H1 (cell line): ENCODE measurements at regions not wholly inside any gene's neighbourhood (a gene's known extent, or its start where the extent isn't known, plus 50 kb on each side); places are given as distances from the start of the nearest gene placed in this dataset.

Experiments used
- BRCA1 ChIP-seq: IDR thresholded peaks from 2 replicates; pipeline ENCODE4 v1.6.1; 2012; ENCODE audit warnings: low read depth, low read length, improper control_type of control experiment
- EZH2 ChIP-seq: fragments of 200-600 bp; sonication (generic); IDR thresholded peaks from 2 replicates; pipeline ENCODE4 v1.7.1; 2012; ENCODE audit warnings: low read depth, mild to moderate bottlenecking, moderate library complexity, low read length, inconsistent platforms; ENCODE audit not compliant: severe bottlenecking
- JUN ChIP-seq: IDR thresholded peaks from 2 replicates; pipeline ENCODE4 v1.6.1; 2011; ENCODE audit warnings: low read depth, mild to moderate bottlenecking, improper control_type of control experiment, low read length
- RAD21 ChIP-seq, 2 experiments: IDR thresholded peaks in 1 of 2; conservative IDR thresholded peaks in 1 of 2; 2 replicates each; pipeline ENCODE4 v1.6.1; 2011; ENCODE audit warnings: low read depth in 2 of 2, low read length in 2 of 2, improper control_type of control experiment in 1 of 2, inconsistent platforms in 1 of 2, mild to moderate bottlenecking in 1 of 2, moderate library complexity in 1 of 2
- TCF12 ChIP-seq: IDR thresholded peaks from 2 replicates; pipeline ENCODE4 v1.6.1; 2011; ENCODE audit warnings: low read depth, mild to moderate bottlenecking, low read length
- YY1 ChIP-seq: IDR thresholded peaks from 2 replicates; pipeline ENCODE4 v1.6.1; 2011; ENCODE audit warnings: low read depth, mild to moderate bottlenecking, low read length
- TF ChIP-seq, protein P1 (sequence below), 3 experiments: IDR thresholded peaks; 1 replicate in 2 of 3; 2 replicates in 1 of 3; pipeline versions ENCODE4 v1.5.1 to v1.6.1; 2011; ENCODE audit warnings: low read length in 3 of 3, mild to moderate bottlenecking in 3 of 3, inconsistent platforms in 2 of 3, low read depth in 1 of 3, moderate library complexity in 1 of 3; ENCODE audit not compliant: insufficient read depth in 1 of 3; ENCODE audit errors: control extremely low read depth in 1 of 3

DNA sequence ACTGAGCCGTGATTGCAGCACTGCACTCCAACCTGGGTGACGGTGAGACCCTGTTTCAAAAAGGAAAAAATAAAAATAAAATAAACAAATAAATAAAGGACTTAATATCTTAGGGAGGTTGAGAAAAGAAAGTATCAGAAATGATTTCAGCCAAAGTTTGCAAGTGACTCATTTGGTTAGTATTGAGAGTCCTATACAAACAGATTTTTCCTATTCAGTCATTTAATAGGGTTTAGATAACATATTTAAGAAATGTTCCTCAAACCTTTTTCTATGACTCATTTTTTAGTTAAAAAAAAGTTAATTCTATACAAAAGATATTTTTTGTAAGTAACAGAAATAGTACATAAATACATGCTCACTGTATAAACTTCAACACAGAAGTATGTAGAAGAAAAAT is 235.1 kb downstream of the GJA1 start:
- TF ChIP-seq JUN = no peak
- no peak for TF ChIP-seq EZH2
- TF ChIP-seq, protein P1, sequence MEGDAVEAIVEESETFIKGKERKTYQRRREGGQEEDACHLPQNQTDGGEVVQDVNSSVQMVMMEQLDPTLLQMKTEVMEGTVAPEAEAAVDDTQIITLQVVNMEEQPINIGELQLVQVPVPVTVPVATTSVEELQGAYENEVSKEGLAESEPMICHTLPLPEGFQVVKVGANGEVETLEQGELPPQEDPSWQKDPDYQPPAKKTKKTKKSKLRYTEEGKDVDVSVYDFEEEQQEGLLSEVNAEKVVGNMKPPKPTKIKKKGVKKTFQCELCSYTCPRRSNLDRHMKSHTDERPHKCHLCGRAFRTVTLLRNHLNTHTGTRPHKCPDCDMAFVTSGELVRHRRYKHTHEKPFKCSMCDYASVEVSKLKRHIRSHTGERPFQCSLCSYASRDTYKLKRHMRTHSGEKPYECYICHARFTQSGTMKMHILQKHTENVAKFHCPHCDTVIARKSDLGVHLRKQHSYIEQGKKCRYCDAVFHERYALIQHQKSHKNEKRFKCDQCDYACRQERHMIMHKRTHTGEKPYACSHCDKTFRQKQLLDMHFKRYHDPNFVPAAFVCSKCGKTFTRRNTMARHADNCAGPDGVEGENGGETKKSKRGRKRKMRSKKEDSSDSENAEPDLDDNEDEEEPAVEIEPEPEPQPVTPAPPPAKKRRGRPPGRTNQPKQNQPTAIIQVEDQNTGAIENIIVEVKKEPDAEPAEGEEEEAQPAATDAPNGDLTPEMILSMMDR (IDR thresholded peaks at IDR 0.05; ENCODE audit: control extremely low read depth in 1 of 3, insufficient read depth in 1 of 3, low read depth in 1 of 3, low read length in 3 of 3) = no peak
- TF ChIP-seq TCF12 = no peak
- TF ChIP-seq YY1 = no peak
- TF ChIP-seq RAD21 (IDR thresholded peaks at IDR 0.05 in 1 of 2, conservative IDR thresholded peaks at IDR 0.05 in 1 of 2; ENCODE audit: low read depth in 2 of 2, low read length in 2 of 2) = no peak
- no peak for TF ChIP-seq BRCA1
